GM10266 (cell line): ENCODE measurements at regions not wholly inside any gene's neighbourhood (a gene's known extent, or its start where the extent isn't known, plus 50 kb on each side); places are given as distances from the start of the nearest gene placed in this dataset.

Experiments used
- DNase-seq: peaks from one replicate; pipeline ENCODE4 v3.0.0; 2012; ENCODE audit errors: extremely low spot score
- CTCF ChIP-seq: IDR thresholded peaks from 2 replicates; pipeline ENCODE4 v1.5.1; 2012; ENCODE audit warnings: mild to moderate bottlenecking, low read depth; ENCODE audit not compliant: control insufficient read depth, insufficient read depth; ENCODE audit errors: missing control alignments

GRCh38 chr3:83500931-83501330, 1457.9 kb upstream of the CADM2 start:
- no peak for DNase-seq
- no peak for TF ChIP-seq CTCF

DNA sequence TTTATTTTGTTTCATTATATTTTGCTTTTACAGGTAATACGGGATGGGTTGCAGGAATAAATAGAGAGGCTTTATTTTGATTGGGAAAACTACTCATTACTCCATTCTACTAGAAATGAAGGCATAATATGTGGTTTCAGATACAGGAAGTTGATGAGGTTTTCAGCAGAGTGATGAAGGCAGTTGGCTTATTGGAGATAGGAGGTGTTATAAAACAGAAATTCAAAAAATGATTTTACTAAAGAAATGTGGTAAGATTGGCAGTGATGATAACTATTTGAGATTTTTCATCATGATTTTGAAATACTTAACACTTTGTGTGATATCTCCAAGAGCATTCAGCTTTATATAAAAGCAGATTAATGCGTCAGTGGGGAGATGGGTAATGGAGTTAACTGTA, 1445.7 kb upstream of the CADM2 start:
- TF ChIP-seq CTCF: no peak
- DNase-seq: no peak

- no peak for DNase-seq
- TF ChIP-seq CTCF: no peak
Measured at GRCh38 chr3:83513677-83514076, 1445.1 kb upstream of the CADM2 start.

- no peak for DNase-seq
- TF ChIP-seq CTCF: no peak
Measured at GRCh38 chr3:83514130-83514914, 1444.5 kb upstream of the CADM2 start.

- TF ChIP-seq CTCF: no peak
Measured at GRCh38 chr3:83515123-83515522, 1443.7 kb upstream of the CADM2 start.

DNA sequence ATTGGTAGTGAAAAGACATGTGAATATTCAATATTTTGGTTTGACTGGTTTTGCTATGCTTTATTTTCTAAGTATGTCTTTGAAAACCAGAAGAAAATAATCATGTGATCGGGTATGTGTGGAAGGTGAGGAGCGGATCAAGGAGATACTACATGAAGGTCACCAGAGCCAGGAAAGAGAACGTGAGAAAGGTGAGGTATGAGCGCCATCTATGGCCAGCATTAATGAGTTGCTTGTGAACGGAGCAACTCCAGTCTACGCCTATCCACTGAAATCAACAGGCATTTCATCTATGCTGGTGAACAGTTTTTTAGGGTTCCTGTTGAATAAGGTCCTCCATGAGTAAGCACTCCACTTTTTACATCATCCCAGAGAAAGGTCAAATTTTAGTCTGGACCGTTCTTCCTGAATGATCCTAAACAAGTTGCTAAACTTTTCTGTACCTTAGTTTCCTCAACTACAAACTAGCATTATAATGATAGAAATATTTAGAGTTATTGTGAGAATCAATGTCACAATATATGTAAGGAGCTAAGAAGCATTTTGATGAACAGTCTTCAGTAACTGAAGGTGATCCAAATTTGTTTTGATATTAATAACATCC, 1435.2 kb upstream of the CADM2 start:
- peak; percentile 10 for DNase-seq
- TF ChIP-seq CTCF: peak; percentile 68

More at GRCh38 chr3:83515123-83515522, 1443.7 kb upstream of the CADM2 start:
- DNase-seq: no peak

GRCh38 chr3:83524901-83525300, 1433.9 kb upstream of the CADM2 start:
- DNase-seq: no peak
- TF ChIP-seq CTCF: no peak
